GM19328 (cell line): ENCODE measurements at regions not wholly inside any gene's neighbourhood (a gene's known extent, or its start where the extent isn't known, plus 50 kb on each side); places are given as distances from the start of the nearest gene placed in this dataset.

ENCODE experiments used
- ATAC-seq: cut with Tn5 transposase; IDR thresholded peaks from one replicate; pipeline ENCODE4 v1.9.1; 2021; ENCODE audit warnings: mild to moderate bottlenecking, moderate library complexity; ENCODE audit not compliant: unreplicated experiment

- no peak for ATAC-seq
Observed at GRCh38 chr3:147755310-147755709, 346.1 kb downstream of the ZIC1 start.

GRCh38 chr3:147756476-147756875, 347.3 kb downstream of the ZIC1 start:
- ATAC-seq, result no peak

GRCh38 chr3:147757866-147758265, 348.7 kb downstream of the ZIC1 start:
- ATAC-seq, result no peak

- no peak for ATAC-seq
Observed at GRCh38 chr3:147758771-147759170, 349.6 kb downstream of the ZIC1 start.

GRCh38 chr3:147760085-147760484, 350.9 kb downstream of the ZIC1 start:
- ATAC-seq, result no peak

GRCh38 chr3:147760941-147761340, 351.8 kb downstream of the ZIC1 start:
- no peak for ATAC-seq

- ATAC-seq, result no peak
Observed at GRCh38 chr3:147773116-147773630, 364.0 kb downstream of the ZIC1 start.

GRCh38 chr3:147775411-147775810, 366.2 kb downstream of the ZIC1 start:
- ATAC-seq, result no peak

- ATAC-seq, result no peak
Observed at GRCh38 chr3:147775816-147776530, 366.8 kb downstream of the ZIC1 start.

- no peak for ATAC-seq
Observed at GRCh38 chr3:147793841-147794240, 384.7 kb downstream of the ZIC1 start.

GRCh38 chr3:147794596-147794995, 385.4 kb downstream of the ZIC1 start:
- ATAC-seq, result no peak

- ATAC-seq, result no peak
Observed at GRCh38 chr3:147795418-147795817, 386.3 kb downstream of the ZIC1 start.

- no peak for ATAC-seq
Observed at GRCh38 chr3:147797095-147797494, 387.9 kb downstream of the ZIC1 start.

GRCh38 chr3:147799601-147800000, 390.4 kb downstream of the ZIC1 start:
- no peak for ATAC-seq

- no peak for ATAC-seq
Observed at GRCh38 chr3:147807776-147808175, 398.6 kb downstream of the ZIC1 start.

- no peak for ATAC-seq
Observed at GRCh38 chr3:147809206-147809605, 400.0 kb downstream of the ZIC1 start.

- no peak for ATAC-seq
Observed at GRCh38 chr3:147812186-147812911, 403.2 kb downstream of the ZIC1 start.

- no peak for ATAC-seq
Observed at GRCh38 chr3:147813256-147813655, 404.1 kb downstream of the ZIC1 start.

- no peak for ATAC-seq
Observed at GRCh38 chr3:147816752-147817151, 407.6 kb downstream of the ZIC1 start.

GRCh38 chr3:147832611-147833010, 423.4 kb downstream of the ZIC1 start:
- no peak for ATAC-seq

GRCh38 chr3:147836330-147836729, 427.2 kb downstream of the ZIC1 start:
- no peak for ATAC-seq

- no peak for ATAC-seq
Observed at GRCh38 chr3:147838652-147839051, 429.5 kb downstream of the ZIC1 start.
